ENCODE measurements at regions not wholly inside any gene's neighbourhood (a gene's known extent, or its start where the extent isn't known, plus 50 kb on each side); places are given as distances from the start of the nearest gene placed in this dataset.

GRCh38 chr2:215746887-215747615 is 266.3 kb downstream of the MREG start:
- 94% methylated on average over 3 of the region's 3 CpGs for WGBS (ENCODE audit: low lambda C conversion rate)
- ChIA-PET CTCF (interaction anchor here (1.5 kb wide), 1 partner anchor 18 kb away, joined by 4 read pairs; no protein-coding TSS in a partner anchor), POLR2A (no interaction called here)
- peaks cover 16% of the 10 kb centered on the region for H3F3A ChIP-seq (replicated peaks; ENCODE audit: insufficient read depth)
- H3K27me3 ChIP-seq (ENCODE audit: insufficient read depth): no peaks in the 10 kb centered on the region
- no peak overlapping the region for H3K27ac ChIP-seq (ENCODE audit: low read depth in 2 of 2, low read length in 1 of 2)
- no peak overlapping the region for H3K4me3 ChIP-seq (ENCODE audit: low read depth in 2 of 2, low read length in 1 of 2)
- H3K4me1 ChIP-seq (ENCODE audit: control insufficient read depth in 1 of 2, insufficient read depth in 2 of 2, low read depth in 1 of 2, low read length in 1 of 2): peaks cover 5 to 29% of the 10 kb centered on the region in 2 experiments; a peak in 3 of 4 replicates
- no peak overlapping the region for H3K4me2 ChIP-seq
- no peaks in the 10 kb centered on the region for H3K9me2 ChIP-seq
- H2AFZ ChIP-seq (ENCODE audit: low read depth): no peak overlapping the region
- no peak for TF ChIP-seq IRF3 (IDR thresholded peaks at IDR 0.05; ENCODE audit: low read depth, low read length)
- no peak for TF ChIP-seq SMC3 (IDR thresholded peaks at IDR 0.05; ENCODE audit: low read depth, low read length)
- no peak for TF ChIP-seq TCF12 (IDR thresholded peaks at IDR 0.05)
- no peaks in the 10 kb centered on the region for H3K9me3 ChIP-seq
- H3K79me2 ChIP-seq (ENCODE audit: insufficient read depth): no peaks in the 10 kb centered on the region
- no peaks in the 10 kb centered on the region for H4K20me1 ChIP-seq (ENCODE audit: insufficient read depth)
- no peak overlapping the region for H3K9ac ChIP-seq
- no peak for DNase-seq
- H3K36me3 ChIP-seq (replicated peaks in 1 of 2; ENCODE audit: control insufficient read depth in 1 of 2, insufficient read depth in 2 of 2, low read length in 1 of 2): no peaks in the 10 kb centered on the region

GRCh38 chr2:215746226-215746886 is 267.0 kb downstream of the MREG start:
- no peaks in the 10 kb centered on the region for H3K9me3 ChIP-seq
- no peaks in the 10 kb centered on the region for H3K9me2 ChIP-seq
- TF ChIP-seq EP300 (IDR thresholded peaks at IDR 0.05; ENCODE audit: borderline replicate concordance in 1 of 2, low read depth in 1 of 2, low read length in 1 of 2) (no peak), TCF12 (IDR thresholded peaks at IDR 0.05) (no peak), MAX (IDR thresholded peaks at IDR 0.05; ENCODE audit: low read depth) (no peak), FOXM1 (IDR thresholded peaks at IDR 0.05; ENCODE audit: low read depth) (no peak), NRF1 (IDR thresholded peaks at IDR 0.05; ENCODE audit: low read depth, low read length) (no peak)
- H3F3A ChIP-seq (replicated peaks; ENCODE audit: insufficient read depth): peaks cover 9% of the 10 kb centered on the region
- H3K4me2 ChIP-seq: no peak overlapping the region
- WGBS (ENCODE audit: low lambda C conversion rate): 87% methylated on average over 8 of the region's 9 CpGs
- H3K27ac ChIP-seq (ENCODE audit: low read depth in 2 of 2, low read length in 1 of 2): no peak overlapping the region
- peaks cover 4 to 22% of the 10 kb centered on the region in 2 experiments; a peak in 3 of 4 replicates for H3K4me1 ChIP-seq (ENCODE audit: control insufficient read depth in 1 of 2, insufficient read depth in 2 of 2, low read depth in 1 of 2, low read length in 1 of 2)
- no peaks in the 10 kb centered on the region for H3K27me3 ChIP-seq (ENCODE audit: insufficient read depth)
- ChIA-PET POLR2A (no interaction called here), CTCF (no interaction called here)
- no peak overlapping the region for H3K9ac ChIP-seq
- H3K79me2 ChIP-seq (ENCODE audit: insufficient read depth): no peaks in the 10 kb centered on the region
- no peak for DNase-seq
- H2AFZ ChIP-seq (ENCODE audit: low read depth): no peak overlapping the region
- H3K36me3 ChIP-seq (replicated peaks in 1 of 2; ENCODE audit: control insufficient read depth in 1 of 2, insufficient read depth in 2 of 2, low read length in 1 of 2): no peaks in the 10 kb centered on the region
- no peaks in the 10 kb centered on the region for H4K20me1 ChIP-seq (ENCODE audit: insufficient read depth)
- no peak overlapping the region for H3K4me3 ChIP-seq (ENCODE audit: low read depth in 2 of 2, low read length in 1 of 2)

- TF ChIP-seq CTCF (IDR thresholded peaks at IDR 0.05): no peak
- TF ChIP-seq SMC3 (IDR thresholded peaks at IDR 0.05; ENCODE audit: low read depth, low read length): no peak
- TF ChIP-seq FOXJ3 (CRISPR knock-in tag; IDR thresholded peaks at IDR 0.05): no peak
- TF ChIP-seq FOXM1 (IDR thresholded peaks at IDR 0.05; ENCODE audit: low read depth): no peak
- no peak for TF ChIP-seq POLR2AphosphoS5 (IDR thresholded peaks at IDR 0.05; ENCODE audit: low read depth, low read length)
- no peak for TF ChIP-seq ELF1 (IDR thresholded peaks at IDR 0.05)
- no peak for TF ChIP-seq CHD2 (IDR thresholded peaks at IDR 0.05; ENCODE audit: low read length, partially characterized antibody)
- no peak for TF ChIP-seq IRF3 (IDR thresholded peaks at IDR 0.05; ENCODE audit: low read depth, low read length)
- no peak for TF ChIP-seq EP300 (IDR thresholded peaks at IDR 0.05; ENCODE audit: borderline replicate concordance in 1 of 2, low read depth in 1 of 2, low read length in 1 of 2)
- Histone ChIP-seq H3K9me2 (no peaks in the 10 kb centered on the region), H3K79me2 (ENCODE audit: insufficient read depth) (no peaks in the 10 kb centered on the region), H3K4me2 (no peak overlapping the region), H3K9me3 (no peaks in the 10 kb centered on the region), H3K9ac (no peak overlapping the region), H3K27ac (ENCODE audit: low read depth in 2 of 2, low read length in 1 of 2) (no peak overlapping the region), H3F3A (replicated peaks; ENCODE audit: insufficient read depth) (no peaks in the 10 kb centered on the region), H4K20me1 (ENCODE audit: insufficient read depth) (no peaks in the 10 kb centered on the region), H2AFZ (ENCODE audit: low read depth) (no peak overlapping the region), H3K27me3 (ENCODE audit: insufficient read depth) (no peaks in the 10 kb centered on the region), H3K4me1 (ENCODE audit: control insufficient read depth in 1 of 2, insufficient read depth in 2 of 2, low read depth in 1 of 2, low read length in 1 of 2) (peaks cover 4 to 13% of the 10 kb centered on the region in 2 experiments; a peak in 3 of 4 replicates), H3K36me3 (replicated peaks in 1 of 2; ENCODE audit: control insufficient read depth in 1 of 2, insufficient read depth in 2 of 2, low read length in 1 of 2) (no peaks in the 10 kb centered on the region), H3K4me3 (ENCODE audit: low read depth in 2 of 2, low read length in 1 of 2) (no peak overlapping the region)
- DNase-seq: no peak
- WGBS (ENCODE audit: low lambda C conversion rate): 93% methylated on average over 2 of the region's 2 CpGs
- ChIA-PET CTCF (interaction anchor here (0.6 kb wide), 1 partner anchor 262 kb away, joined by 3 read pairs; no protein-coding TSS in a partner anchor), POLR2A (no interaction called here)
Observed at GRCh38 chr2:215745331-215745730, 268.0 kb downstream of the MREG start.

Data from SK-N-SH (cell line).